H9 (cell line): ENCODE measurements at regions not wholly inside any gene's neighbourhood (a gene's known extent, or its start where the extent isn't known, plus 50 kb on each side); places are given as distances from the start of the nearest gene placed in this dataset.

ENCODE experiments used
- DNase-seq: peaks from one replicate; pipeline ENCODE4 v3.0.0-alpha.2; 2017
- H2AFZ ChIP-seq: one replicate; pipeline ENCODE4 v1.6.1; 2013; ENCODE audit warnings: mild to moderate bottlenecking, low read length, control low read depth, moderate library complexity
- H2AK5ac ChIP-seq: 2 replicates; pipeline ENCODE4 v1.6.1; 2013; ENCODE audit warnings: low read length, control low read depth, mixed read lengths; ENCODE audit not compliant: insufficient read length
- H2BK120ac ChIP-seq: one replicate; pipeline ENCODE4 v1.6.1; 2013; ENCODE audit warnings: low read depth, mild to moderate bottlenecking, low read length, control low read depth, inconsistent platforms; ENCODE audit not compliant: poor library complexity, severe bottlenecking
- H2BK12ac ChIP-seq: 2 replicates; pipeline ENCODE4 v1.6.1; 2013; ENCODE audit warnings: low read length, control low read depth, mixed read lengths, low read depth; ENCODE audit not compliant: insufficient read length
- H2BK15ac ChIP-seq: 2 replicates; pipeline ENCODE4 v1.6.1; 2013; ENCODE audit warnings: low read depth, low read length, control low read depth
- H2BK20ac ChIP-seq: one replicate; pipeline ENCODE4 v1.6.1; 2013; ENCODE audit warnings: low read depth, mild to moderate bottlenecking, low read length, control low read depth, inconsistent platforms; ENCODE audit not compliant: poor library complexity, severe bottlenecking
- H2BK5ac ChIP-seq: 2 replicates; pipeline ENCODE4 v1.6.1; 2013; ENCODE audit warnings: low read length, control low read depth, mixed read lengths; ENCODE audit not compliant: insufficient read length
- H3K14ac ChIP-seq: 2 replicates; pipeline ENCODE4 v1.6.1; 2013; ENCODE audit warnings: low read length, control low read depth; ENCODE audit not compliant: insufficient read depth
- H3K18ac ChIP-seq: 2 replicates; pipeline ENCODE4 v1.6.1; 2013; ENCODE audit warnings: low read depth, mild to moderate bottlenecking, mixed read lengths, low read length, control low read depth; ENCODE audit not compliant: insufficient read length
- H3K23ac ChIP-seq: 2 replicates; pipeline ENCODE4 v1.6.1; 2013; ENCODE audit warnings: low read length, control low read depth, mixed read lengths, low read depth; ENCODE audit not compliant: insufficient read length
- H3K23me2 ChIP-seq: 2 replicates; pipeline ENCODE4 v1.6.1; 2013; ENCODE audit warnings: low read depth, mild to moderate bottlenecking, mixed read lengths, low read length, control low read depth; ENCODE audit not compliant: insufficient read length, poor library complexity, severe bottlenecking
- H3K27ac ChIP-seq: 2 replicates; pipeline ENCODE4 v1.5.1; 2013; ENCODE audit warnings: low read length, control low read depth, mixed read lengths, low read depth; ENCODE audit not compliant: insufficient read length
- H3K27me3 ChIP-seq: 2 replicates; pipeline ENCODE4 v1.6.1; 2013; ENCODE audit warnings: low read length, control low read depth, inconsistent platforms; ENCODE audit not compliant: insufficient read depth
- H3K4ac ChIP-seq: 2 replicates; pipeline ENCODE4 v1.6.1; 2013; ENCODE audit warnings: low read depth, mild to moderate bottlenecking, control low read depth, inconsistent platforms, low read length, moderate library complexity
- H3K4me1 ChIP-seq: 2 replicates; pipeline ENCODE4 v1.6.1; 2013; ENCODE audit warnings: low read length, control low read depth, inconsistent platforms; ENCODE audit not compliant: insufficient read depth
- H3K4me2 ChIP-seq: 2 replicates; pipeline ENCODE4 v1.6.1; 2013; ENCODE audit warnings: low read length, control low read depth, mixed read lengths; ENCODE audit not compliant: insufficient read length, insufficient read depth
- H3K56ac ChIP-seq: 2 replicates; pipeline ENCODE4 v1.6.1; 2013; ENCODE audit warnings: low read depth, mild to moderate bottlenecking, mixed read lengths, low read length, control low read depth; ENCODE audit not compliant: insufficient read length
- H3K79me1 ChIP-seq: 2 replicates; pipeline ENCODE4 v1.6.1; 2013; ENCODE audit warnings: low read depth, mild to moderate bottlenecking, moderate library complexity, low read length, control low read depth, inconsistent platforms; ENCODE audit not compliant: insufficient read depth, poor library complexity, severe bottlenecking
- H3K79me2 ChIP-seq: 2 replicates; pipeline ENCODE4 v1.6.1; 2013; ENCODE audit warnings: low read length, control low read depth, inconsistent platforms; ENCODE audit not compliant: insufficient read depth
- H3K9ac ChIP-seq: 2 replicates; pipeline ENCODE4 v1.6.1; 2013; ENCODE audit warnings: low read length, control low read depth, mixed read lengths; ENCODE audit not compliant: insufficient read length; ENCODE audit errors: extremely low read depth
- H3K9me3 ChIP-seq: one replicate; pipeline ENCODE4 v1.6.1; 2013; ENCODE audit warnings: low read depth, low read length, inconsistent platforms; ENCODE audit not compliant: control insufficient read depth
- H3T11ph ChIP-seq: one replicate; pipeline ENCODE4 v1.6.1; 2013; ENCODE audit warnings: mild to moderate bottlenecking, low read length, control low read depth, inconsistent platforms
- H4K20me1 ChIP-seq: one replicate; pipeline ENCODE4 v1.6.1; 2013; ENCODE audit not compliant: control insufficient read depth, insufficient read length, insufficient read depth
- H4K5ac ChIP-seq: 2 replicates; pipeline ENCODE4 v1.6.1; 2013; ENCODE audit warnings: low read depth, mild to moderate bottlenecking, mixed read lengths, low read length, control low read depth; ENCODE audit not compliant: insufficient read length
- H4K8ac ChIP-seq: replicated peaks from 2 replicates; pipeline ENCODE4 v1.6.1; 2013; ENCODE audit warnings: low read length, control low read depth, mixed read lengths, low read depth; ENCODE audit not compliant: insufficient read length
- H4K91ac ChIP-seq: 2 replicates; pipeline ENCODE4 v1.6.1; 2013; ENCODE audit warnings: low read depth, mild to moderate bottlenecking, moderate library complexity, mixed read lengths, low read length, control low read depth; ENCODE audit not compliant: insufficient read length
- H3K27ac Mint-ChIP-seq, 3 experiments: 2 replicates in 2 of 3; 3 replicates in 1 of 3; pipeline ENCODE4 v1.8.0; 2020 to 2021; ENCODE audit warnings: mixed read lengths in 3 of 3, mild to moderate bottlenecking in 1 of 3, moderate library complexity in 1 of 3
- H3K27me3 Mint-ChIP-seq: 2 replicates; pipeline ENCODE4 v1.8.0; 2021; ENCODE audit warnings: low read depth, mild to moderate bottlenecking, moderate library complexity, mixed read lengths
- H3K36me3 Mint-ChIP-seq, 3 experiments: 2 replicates in 2 of 3; 3 replicates in 1 of 3; pipeline ENCODE4 v1.8.0; 2020 to 2021; ENCODE audit warnings: low read depth in 3 of 3, mixed read lengths in 3 of 3; ENCODE audit not compliant: insufficient read depth in 1 of 3
- H3K4me1 Mint-ChIP-seq, 2 experiments: 2 replicates each; pipeline ENCODE4 v1.8.0; 2020; ENCODE audit warnings: mixed read lengths in 2 of 2
- H3K4me3 Mint-ChIP-seq, 2 experiments: 2 replicates in 1 of 2; 3 replicates in 1 of 2; pipeline ENCODE4 v1.8.0; 2020 to 2021; ENCODE audit warnings: mild to moderate bottlenecking in 2 of 2, mixed read lengths in 2 of 2, moderate library complexity in 1 of 2
- H3K9me3 Mint-ChIP-seq, 2 experiments: 2 replicates in 1 of 2; 3 replicates in 1 of 2; pipeline ENCODE4 v1.8.0; 2020; ENCODE audit warnings: mild to moderate bottlenecking in 2 of 2, mixed read lengths in 2 of 2, moderate library complexity in 1 of 2
- WGBS: extraction: QIAGEN DNeasy Blood & Tissue Kit; methylation state at CpG from one replicate; pipeline ENCODE4 v1.1.7; 2013; ENCODE audit warnings: missing lambda C conversion rate, low lambda C conversion rate, mixed read lengths; ENCODE audit not compliant: insufficient read length; ENCODE audit errors: extremely low coverage; 5-methylcytosine and 5-hydroxymethylcytosine counted together
- TF ChIP-seq, protein P1 (sequence below): fragments of 200-600 bp; sonication (generic); conservative IDR thresholded peaks from 3 replicates; pipeline ENCODE4 v1.8.0; 2021; ENCODE audit warnings: antibody characterized with exemption, mild to moderate bottlenecking

- TF ChIP-seq, protein P1, sequence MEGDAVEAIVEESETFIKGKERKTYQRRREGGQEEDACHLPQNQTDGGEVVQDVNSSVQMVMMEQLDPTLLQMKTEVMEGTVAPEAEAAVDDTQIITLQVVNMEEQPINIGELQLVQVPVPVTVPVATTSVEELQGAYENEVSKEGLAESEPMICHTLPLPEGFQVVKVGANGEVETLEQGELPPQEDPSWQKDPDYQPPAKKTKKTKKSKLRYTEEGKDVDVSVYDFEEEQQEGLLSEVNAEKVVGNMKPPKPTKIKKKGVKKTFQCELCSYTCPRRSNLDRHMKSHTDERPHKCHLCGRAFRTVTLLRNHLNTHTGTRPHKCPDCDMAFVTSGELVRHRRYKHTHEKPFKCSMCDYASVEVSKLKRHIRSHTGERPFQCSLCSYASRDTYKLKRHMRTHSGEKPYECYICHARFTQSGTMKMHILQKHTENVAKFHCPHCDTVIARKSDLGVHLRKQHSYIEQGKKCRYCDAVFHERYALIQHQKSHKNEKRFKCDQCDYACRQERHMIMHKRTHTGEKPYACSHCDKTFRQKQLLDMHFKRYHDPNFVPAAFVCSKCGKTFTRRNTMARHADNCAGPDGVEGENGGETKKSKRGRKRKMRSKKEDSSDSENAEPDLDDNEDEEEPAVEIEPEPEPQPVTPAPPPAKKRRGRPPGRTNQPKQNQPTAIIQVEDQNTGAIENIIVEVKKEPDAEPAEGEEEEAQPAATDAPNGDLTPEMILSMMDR: no peak
- H3K18ac ChIP-seq: no peak overlapping the region
- H3K9ac ChIP-seq: no peak overlapping the region
- H3K56ac ChIP-seq: no peak overlapping the region
- H3K4me2 ChIP-seq: no peak overlapping the region
- H3K79me1 ChIP-seq: no peaks in the 10 kb centered on the region
- Mint-ChIP-seq H3K9me3 (peaks cover 78 to 84% of the 10 kb centered on the region in 2 experiments), H3K4me3 (no peak overlapping the region), H3K4me1 (no peaks in the 10 kb centered on the region), H3K36me3 (no peaks in the 10 kb centered on the region; a peak in 3 of 7 replicates), H3K27ac (no peak overlapping the region), H3K27me3 (no peaks in the 10 kb centered on the region)
- no peak overlapping the region for H3K14ac ChIP-seq
- no CpG with 5 or more reads among the region's 21 CpGs for WGBS
- no peak overlapping the region for H2BK15ac ChIP-seq
- no peak overlapping the region for H2AFZ ChIP-seq
- no peak overlapping the region for H3T11ph ChIP-seq
- H3K23me2 ChIP-seq: no peaks in the 10 kb centered on the region
- H4K8ac ChIP-seq: no peak overlapping the region
- H3K79me2 ChIP-seq: no peaks in the 10 kb centered on the region
- H2BK20ac ChIP-seq: no peak overlapping the region
- no peak overlapping the region for H4K5ac ChIP-seq
- H2AK5ac ChIP-seq: no peak overlapping the region
- no peak overlapping the region for H3K23ac ChIP-seq
- H2BK120ac ChIP-seq: no peak overlapping the region
- DNase-seq: no peak
- no peaks in the 10 kb centered on the region for H4K20me1 ChIP-seq
- no peak overlapping the region for H3K4ac ChIP-seq
- no peaks in the 10 kb centered on the region for H3K27me3 ChIP-seq
- no peak overlapping the region for H3K27ac ChIP-seq
- no peaks in the 10 kb centered on the region for H3K4me1 ChIP-seq
- no peaks in the 10 kb centered on the region for H3K9me3 ChIP-seq
- H4K91ac ChIP-seq: no peak overlapping the region
- no peak overlapping the region for H2BK5ac ChIP-seq
- H2BK12ac ChIP-seq: no peak overlapping the region
These were observed 492.0 kb upstream of the MAGEB18 start for GRCh38 chrX:25646156-25646555.
